Panc1 (cell line): ENCODE measurements at regions not wholly inside any gene's neighbourhood (a gene's known extent, or its start where the extent isn't known, plus 50 kb on each side); places are given as distances from the start of the nearest gene placed in this dataset.

Experiments used
- ATAC-seq: fragments of 200-7000 bp; cut with Tn5 transposase; 2 replicates; pipeline ENCODE4 v1.9.1; 2020; ENCODE audit warnings: mild to moderate bottlenecking, moderate library complexity
- BruUV-seq: library from RNA; stranded (reverse); fragments of 400-500 nt; replicated peaks from 2 replicates; lab custom pipeline; 2021; lab: Mats Ljungman, UMichigan
- CTCF ChIA-PET: fragments of 300-600 bp; sonication (Branson Sonifier 250); formaldehyde crosslinking; loops from one replicate; lab custom pipeline; 2022; ENCODE audit warnings: antibody characterized with exemption; lab: Charles Lee
- POLR2A ChIA-PET: fragments of 300-600 bp; sonication (Branson Sonifier 250); formaldehyde crosslinking; loops from one replicate; lab custom pipeline; 2022; ENCODE audit warnings: antibody characterized with exemption; lab: Charles Lee
- DNase-seq: peaks from one replicate; pipeline ENCODE4 v3.0.0-alpha.2; 2010; ENCODE audit warnings: low read depth, low spot score
- H3K27ac ChIP-seq: 2 replicates; pipeline ENCODE4 v1.5.1; 2011; ENCODE audit warnings: mild to moderate bottlenecking, low read length, inconsistent platforms
- H3K27me3 ChIP-seq: fragments of 200-500 bp; sonication (Bioruptor generic); 2 replicates; pipeline ENCODE4 v1.6.0; 2014; ENCODE audit warnings: low read length, inconsistent platforms; ENCODE audit not compliant: control insufficient read depth, insufficient read depth
- H3K36me3 ChIP-seq: fragments of 200-500 bp; sonication (Bioruptor generic); 2 replicates; pipeline ENCODE4 v1.5.1; 2014; ENCODE audit warnings: inconsistent platforms, mild to moderate bottlenecking, low read length, moderate library complexity; ENCODE audit not compliant: control insufficient read depth, insufficient read depth
- H3K4me1 ChIP-seq: 2 replicates; pipeline ENCODE4 v1.5.1; 2011; ENCODE audit warnings: inconsistent platforms, mild to moderate bottlenecking, low read length, moderate library complexity; ENCODE audit not compliant: control insufficient read depth, insufficient read depth
- H3K4me3 ChIP-seq, 2 experiments: 2 replicates each; pipeline ENCODE4 v1.5.1; 2011 to 2012; ENCODE audit warnings: low read depth in 2 of 2, low read length in 2 of 2, mild to moderate bottlenecking in 2 of 2, inconsistent platforms in 1 of 2, moderate library complexity in 1 of 2
- H3K9me3 ChIP-seq: fragments of 200-500 bp; sonication (Bioruptor generic); 2 replicates; pipeline ENCODE4 v1.5.1; 2014; ENCODE audit warnings: low read depth, mild to moderate bottlenecking, inconsistent platforms, low read length, moderate library complexity; ENCODE audit not compliant: control insufficient read depth, insufficient read depth
- POLR2AphosphoS5 ChIP-seq: IDR thresholded peaks from 2 replicates; pipeline ENCODE4 v1.6.1; 2012; ENCODE audit warnings: mild to moderate bottlenecking, low read depth, low read length, moderate library complexity
- SIN3A ChIP-seq: IDR thresholded peaks from 2 replicates; pipeline ENCODE4 v1.6.1; 2012; ENCODE audit warnings: low read depth, mild to moderate bottlenecking, low read length, moderate library complexity, borderline replicate concordance; ENCODE audit not compliant: insufficient read depth
- TCF7L2 ChIP-seq: IDR thresholded peaks from 2 replicates; pipeline ENCODE4 v1.6.1; 2011; ENCODE audit warnings: mild to moderate bottlenecking, low read depth, low read length, inconsistent platforms
- in situ Hi-C: cut with HindIII; loops from 2 replicates; pipeline ENCODE4 v1.10.0; 2016; ENCODE audit warnings: low sequenced_read_pairs, low pct_unique_long_range_greater_than_20kb
- intact Hi-C: fragments of 100-400 bp; cut with micrococcal nuclease; formaldehyde crosslinking; loops from one replicate; pipeline ENCODE4 v1.10.0; 2022; ENCODE audit not compliant: unreplicated experiment
- TF ChIP-seq, protein P1 (sequence below), 2 experiments: IDR thresholded peaks; 2 replicates each; pipeline ENCODE4 v1.6.1; 2011 to 2012; ENCODE audit warnings: low read depth in 2 of 2, control low read depth in 1 of 2, low read length in 1 of 2, mild to moderate bottlenecking in 1 of 2, moderate library complexity in 1 of 2; ENCODE audit not compliant: insufficient read depth in 1 of 2
- TF ChIP-seq, protein P2 (sequence below): fragments of 450-650 bp; IDR thresholded peaks from 2 replicates; pipeline ENCODE4 v1.5.1; 2017; ENCODE audit warnings: mild to moderate bottlenecking

DNA sequence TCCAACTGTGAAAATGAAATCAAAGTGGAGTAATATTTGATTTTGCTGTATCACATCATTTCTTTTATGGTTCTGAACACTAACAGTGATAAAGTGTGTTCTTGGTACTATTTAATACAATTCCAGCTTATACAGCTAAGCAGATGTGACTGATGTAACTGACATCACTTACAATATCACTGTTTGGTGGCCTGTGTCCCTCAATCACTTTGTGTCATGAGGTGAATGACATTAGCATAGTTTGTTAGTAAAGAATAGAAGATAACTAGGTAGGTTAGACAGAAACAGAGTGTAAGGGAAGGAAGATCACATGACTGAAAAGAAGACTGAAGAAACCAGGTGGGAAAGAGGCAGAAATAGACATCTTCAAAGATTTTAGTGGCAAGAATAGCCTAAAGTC lies 138.7 kb downstream of the AQP9 start:
- CTCF ChIA-PET: no interaction called here
- intact Hi-C loops: no loop called here
- no peak overlapping the region for H3K4me3 ChIP-seq
- TF ChIP-seq, protein P1, sequence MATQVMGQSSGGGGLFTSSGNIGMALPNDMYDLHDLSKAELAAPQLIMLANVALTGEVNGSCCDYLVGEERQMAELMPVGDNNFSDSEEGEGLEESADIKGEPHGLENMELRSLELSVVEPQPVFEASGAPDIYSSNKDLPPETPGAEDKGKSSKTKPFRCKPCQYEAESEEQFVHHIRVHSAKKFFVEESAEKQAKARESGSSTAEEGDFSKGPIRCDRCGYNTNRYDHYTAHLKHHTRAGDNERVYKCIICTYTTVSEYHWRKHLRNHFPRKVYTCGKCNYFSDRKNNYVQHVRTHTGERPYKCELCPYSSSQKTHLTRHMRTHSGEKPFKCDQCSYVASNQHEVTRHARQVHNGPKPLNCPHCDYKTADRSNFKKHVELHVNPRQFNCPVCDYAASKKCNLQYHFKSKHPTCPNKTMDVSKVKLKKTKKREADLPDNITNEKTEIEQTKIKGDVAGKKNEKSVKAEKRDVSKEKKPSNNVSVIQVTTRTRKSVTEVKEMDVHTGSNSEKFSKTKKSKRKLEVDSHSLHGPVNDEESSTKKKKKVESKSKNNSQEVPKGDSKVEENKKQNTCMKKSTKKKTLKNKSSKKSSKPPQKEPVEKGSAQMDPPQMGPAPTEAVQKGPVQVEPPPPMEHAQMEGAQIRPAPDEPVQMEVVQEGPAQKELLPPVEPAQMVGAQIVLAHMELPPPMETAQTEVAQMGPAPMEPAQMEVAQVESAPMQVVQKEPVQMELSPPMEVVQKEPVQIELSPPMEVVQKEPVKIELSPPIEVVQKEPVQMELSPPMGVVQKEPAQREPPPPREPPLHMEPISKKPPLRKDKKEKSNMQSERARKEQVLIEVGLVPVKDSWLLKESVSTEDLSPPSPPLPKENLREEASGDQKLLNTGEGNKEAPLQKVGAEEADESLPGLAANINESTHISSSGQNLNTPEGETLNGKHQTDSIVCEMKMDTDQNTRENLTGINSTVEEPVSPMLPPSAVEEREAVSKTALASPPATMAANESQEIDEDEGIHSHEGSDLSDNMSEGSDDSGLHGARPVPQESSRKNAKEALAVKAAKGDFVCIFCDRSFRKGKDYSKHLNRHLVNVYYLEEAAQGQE (IDR thresholded peaks at IDR 0.05; ENCODE audit: insufficient read depth in 1 of 2, low read depth in 2 of 2, low read length in 1 of 2): no peak
- TF ChIP-seq TCF7L2 (no peak), SIN3A (no peak), POLR2AphosphoS5 (no peak)
- TF ChIP-seq, protein P2, sequence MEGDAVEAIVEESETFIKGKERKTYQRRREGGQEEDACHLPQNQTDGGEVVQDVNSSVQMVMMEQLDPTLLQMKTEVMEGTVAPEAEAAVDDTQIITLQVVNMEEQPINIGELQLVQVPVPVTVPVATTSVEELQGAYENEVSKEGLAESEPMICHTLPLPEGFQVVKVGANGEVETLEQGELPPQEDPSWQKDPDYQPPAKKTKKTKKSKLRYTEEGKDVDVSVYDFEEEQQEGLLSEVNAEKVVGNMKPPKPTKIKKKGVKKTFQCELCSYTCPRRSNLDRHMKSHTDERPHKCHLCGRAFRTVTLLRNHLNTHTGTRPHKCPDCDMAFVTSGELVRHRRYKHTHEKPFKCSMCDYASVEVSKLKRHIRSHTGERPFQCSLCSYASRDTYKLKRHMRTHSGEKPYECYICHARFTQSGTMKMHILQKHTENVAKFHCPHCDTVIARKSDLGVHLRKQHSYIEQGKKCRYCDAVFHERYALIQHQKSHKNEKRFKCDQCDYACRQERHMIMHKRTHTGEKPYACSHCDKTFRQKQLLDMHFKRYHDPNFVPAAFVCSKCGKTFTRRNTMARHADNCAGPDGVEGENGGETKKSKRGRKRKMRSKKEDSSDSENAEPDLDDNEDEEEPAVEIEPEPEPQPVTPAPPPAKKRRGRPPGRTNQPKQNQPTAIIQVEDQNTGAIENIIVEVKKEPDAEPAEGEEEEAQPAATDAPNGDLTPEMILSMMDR: no peak
- in situ Hi-C loops: no loop called here
- 0 out of 2 replicates have a peak, but pooled peaks cover 1% of the 10 kb centered on the region for H3K9me3 ChIP-seq
- peaks cover 4% of the 10 kb centered on the region; the same call in 1 of the 2 replicates for H3K27me3 ChIP-seq
- no peak overlapping the region for H3K27ac ChIP-seq
- POLR2A ChIA-PET: no interaction called here
- H3K36me3 ChIP-seq: no peaks in the 10 kb centered on the region
- no TSS peak for BruUV-seq
- no peaks in the 10 kb centered on the region for H3K4me1 ChIP-seq
- no peak for DNase-seq
- ATAC-seq: no peak

DNA sequence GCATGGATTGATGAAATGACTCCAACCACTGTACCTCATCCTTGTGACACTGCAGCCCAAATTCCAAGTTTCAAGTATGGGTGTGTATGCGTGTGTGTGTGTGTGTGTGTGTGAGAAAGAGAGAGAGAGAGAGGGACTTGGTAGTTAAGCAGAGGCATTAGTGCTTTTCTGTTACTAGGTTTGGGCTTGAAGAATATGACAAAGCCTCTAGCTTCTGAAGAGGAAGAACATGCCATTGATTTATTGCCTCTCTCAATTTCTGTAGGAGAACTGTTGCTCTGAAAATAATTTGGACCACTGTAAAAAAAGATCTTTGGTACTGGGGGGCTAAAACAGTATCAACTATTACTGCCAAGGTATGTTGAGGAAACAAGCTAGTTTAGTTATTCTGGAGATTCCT lies 139.2 kb downstream of the AQP9 start:
- no TSS peak for BruUV-seq
- no peak for DNase-seq
- intact Hi-C loops: no loop called here

More for the DNA sequence above, 139.2 kb downstream of the AQP9 start:
- ChIA-PET POLR2A (no interaction called here), CTCF (no interaction called here)
- Histone ChIP-seq H3K9me3 (no peaks in the 10 kb centered on the region), H3K36me3 (no peaks in the 10 kb centered on the region), H3K4me3 (no peak overlapping the region), H3K4me1 (no peaks in the 10 kb centered on the region), H3K27ac (no peak overlapping the region), H3K27me3 (peaks cover 4% of the 10 kb centered on the region; the same call in 1 of the 2 replicates)
- in situ Hi-C loops: no loop called here
- no peak for TF ChIP-seq TCF7L2
- TF ChIP-seq, protein P2: no peak
- no peak for TF ChIP-seq POLR2AphosphoS5
- TF ChIP-seq, protein P1 (IDR thresholded peaks at IDR 0.05; ENCODE audit: insufficient read depth in 1 of 2, low read depth in 2 of 2, low read length in 1 of 2): no peak
- no peak for TF ChIP-seq SIN3A
- no peak for ATAC-seq
